H9 (cell line): ENCODE measurements at regions not wholly inside any gene's neighbourhood (a gene's known extent, or its start where the extent isn't known, plus 50 kb on each side); places are given as distances from the start of the nearest gene placed in this dataset.

Experiments
- DNase-seq: peaks from one replicate; pipeline ENCODE4 v3.0.0-alpha.2; 2017
- H2AFZ ChIP-seq: one replicate; pipeline ENCODE4 v1.6.1; 2013; ENCODE audit warnings: mild to moderate bottlenecking, low read length, control low read depth, moderate library complexity
- H2AK5ac ChIP-seq: 2 replicates; pipeline ENCODE4 v1.6.1; 2013; ENCODE audit warnings: low read length, control low read depth, mixed read lengths; ENCODE audit not compliant: insufficient read length
- H2BK120ac ChIP-seq: one replicate; pipeline ENCODE4 v1.6.1; 2013; ENCODE audit warnings: low read depth, mild to moderate bottlenecking, low read length, control low read depth, inconsistent platforms; ENCODE audit not compliant: poor library complexity, severe bottlenecking
- H2BK12ac ChIP-seq: 2 replicates; pipeline ENCODE4 v1.6.1; 2013; ENCODE audit warnings: low read length, control low read depth, mixed read lengths, low read depth; ENCODE audit not compliant: insufficient read length
- H2BK15ac ChIP-seq: 2 replicates; pipeline ENCODE4 v1.6.1; 2013; ENCODE audit warnings: low read depth, low read length, control low read depth
- H2BK20ac ChIP-seq: one replicate; pipeline ENCODE4 v1.6.1; 2013; ENCODE audit warnings: low read depth, mild to moderate bottlenecking, low read length, control low read depth, inconsistent platforms; ENCODE audit not compliant: poor library complexity, severe bottlenecking
- H2BK5ac ChIP-seq: 2 replicates; pipeline ENCODE4 v1.6.1; 2013; ENCODE audit warnings: low read length, control low read depth, mixed read lengths; ENCODE audit not compliant: insufficient read length
- H3K14ac ChIP-seq: 2 replicates; pipeline ENCODE4 v1.6.1; 2013; ENCODE audit warnings: low read length, control low read depth; ENCODE audit not compliant: insufficient read depth
- H3K18ac ChIP-seq: 2 replicates; pipeline ENCODE4 v1.6.1; 2013; ENCODE audit warnings: low read depth, mild to moderate bottlenecking, mixed read lengths, low read length, control low read depth; ENCODE audit not compliant: insufficient read length
- H3K23ac ChIP-seq: 2 replicates; pipeline ENCODE4 v1.6.1; 2013; ENCODE audit warnings: low read length, control low read depth, mixed read lengths, low read depth; ENCODE audit not compliant: insufficient read length
- H3K23me2 ChIP-seq: 2 replicates; pipeline ENCODE4 v1.6.1; 2013; ENCODE audit warnings: low read depth, mild to moderate bottlenecking, mixed read lengths, low read length, control low read depth; ENCODE audit not compliant: insufficient read length, poor library complexity, severe bottlenecking
- H3K27ac ChIP-seq: 2 replicates; pipeline ENCODE4 v1.5.1; 2013; ENCODE audit warnings: low read length, control low read depth, mixed read lengths, low read depth; ENCODE audit not compliant: insufficient read length
- H3K27me3 ChIP-seq: 2 replicates; pipeline ENCODE4 v1.6.1; 2013; ENCODE audit warnings: low read length, control low read depth, inconsistent platforms; ENCODE audit not compliant: insufficient read depth
- H3K4ac ChIP-seq: 2 replicates; pipeline ENCODE4 v1.6.1; 2013; ENCODE audit warnings: low read depth, mild to moderate bottlenecking, control low read depth, inconsistent platforms, low read length, moderate library complexity
- H3K4me1 ChIP-seq: 2 replicates; pipeline ENCODE4 v1.6.1; 2013; ENCODE audit warnings: low read length, control low read depth, inconsistent platforms; ENCODE audit not compliant: insufficient read depth
- H3K4me2 ChIP-seq: 2 replicates; pipeline ENCODE4 v1.6.1; 2013; ENCODE audit warnings: low read length, control low read depth, mixed read lengths; ENCODE audit not compliant: insufficient read length, insufficient read depth
- H3K56ac ChIP-seq: 2 replicates; pipeline ENCODE4 v1.6.1; 2013; ENCODE audit warnings: low read depth, mild to moderate bottlenecking, mixed read lengths, low read length, control low read depth; ENCODE audit not compliant: insufficient read length
- H3K79me1 ChIP-seq: 2 replicates; pipeline ENCODE4 v1.6.1; 2013; ENCODE audit warnings: low read depth, mild to moderate bottlenecking, moderate library complexity, low read length, control low read depth, inconsistent platforms; ENCODE audit not compliant: insufficient read depth, poor library complexity, severe bottlenecking
- H3K79me2 ChIP-seq: 2 replicates; pipeline ENCODE4 v1.6.1; 2013; ENCODE audit warnings: low read length, control low read depth, inconsistent platforms; ENCODE audit not compliant: insufficient read depth
- H3K9ac ChIP-seq: 2 replicates; pipeline ENCODE4 v1.6.1; 2013; ENCODE audit warnings: low read length, control low read depth, mixed read lengths; ENCODE audit not compliant: insufficient read length; ENCODE audit errors: extremely low read depth
- H3K9me3 ChIP-seq: one replicate; pipeline ENCODE4 v1.6.1; 2013; ENCODE audit warnings: low read depth, low read length, inconsistent platforms; ENCODE audit not compliant: control insufficient read depth
- H3T11ph ChIP-seq: one replicate; pipeline ENCODE4 v1.6.1; 2013; ENCODE audit warnings: mild to moderate bottlenecking, low read length, control low read depth, inconsistent platforms
- H4K20me1 ChIP-seq: one replicate; pipeline ENCODE4 v1.6.1; 2013; ENCODE audit not compliant: control insufficient read depth, insufficient read length, insufficient read depth
- H4K5ac ChIP-seq: 2 replicates; pipeline ENCODE4 v1.6.1; 2013; ENCODE audit warnings: low read depth, mild to moderate bottlenecking, mixed read lengths, low read length, control low read depth; ENCODE audit not compliant: insufficient read length
- H4K8ac ChIP-seq: replicated peaks from 2 replicates; pipeline ENCODE4 v1.6.1; 2013; ENCODE audit warnings: low read length, control low read depth, mixed read lengths, low read depth; ENCODE audit not compliant: insufficient read length
- H4K91ac ChIP-seq: 2 replicates; pipeline ENCODE4 v1.6.1; 2013; ENCODE audit warnings: low read depth, mild to moderate bottlenecking, moderate library complexity, mixed read lengths, low read length, control low read depth; ENCODE audit not compliant: insufficient read length
- H3K27ac Mint-ChIP-seq, 3 experiments: 2 replicates in 2 of 3; 3 replicates in 1 of 3; pipeline ENCODE4 v1.8.0; 2020 to 2021; ENCODE audit warnings: mixed read lengths in 3 of 3, mild to moderate bottlenecking in 1 of 3, moderate library complexity in 1 of 3
- H3K27me3 Mint-ChIP-seq: 2 replicates; pipeline ENCODE4 v1.8.0; 2021; ENCODE audit warnings: low read depth, mild to moderate bottlenecking, moderate library complexity, mixed read lengths
- H3K36me3 Mint-ChIP-seq, 3 experiments: 2 replicates in 2 of 3; 3 replicates in 1 of 3; pipeline ENCODE4 v1.8.0; 2020 to 2021; ENCODE audit warnings: low read depth in 3 of 3, mixed read lengths in 3 of 3; ENCODE audit not compliant: insufficient read depth in 1 of 3
- H3K4me1 Mint-ChIP-seq, 2 experiments: 2 replicates each; pipeline ENCODE4 v1.8.0; 2020; ENCODE audit warnings: mixed read lengths in 2 of 2
- H3K4me3 Mint-ChIP-seq, 2 experiments: 2 replicates in 1 of 2; 3 replicates in 1 of 2; pipeline ENCODE4 v1.8.0; 2020 to 2021; ENCODE audit warnings: mild to moderate bottlenecking in 2 of 2, mixed read lengths in 2 of 2, moderate library complexity in 1 of 2
- H3K9me3 Mint-ChIP-seq, 2 experiments: 2 replicates in 1 of 2; 3 replicates in 1 of 2; pipeline ENCODE4 v1.8.0; 2020; ENCODE audit warnings: mild to moderate bottlenecking in 2 of 2, mixed read lengths in 2 of 2, moderate library complexity in 1 of 2
- WGBS: extraction: QIAGEN DNeasy Blood & Tissue Kit; methylation state at CpG from one replicate; pipeline ENCODE4 v1.1.7; 2013; ENCODE audit warnings: missing lambda C conversion rate, low lambda C conversion rate, mixed read lengths; ENCODE audit not compliant: insufficient read length; ENCODE audit errors: extremely low coverage; 5-methylcytosine and 5-hydroxymethylcytosine counted together
- TF ChIP-seq, protein P1 (sequence below): fragments of 200-600 bp; sonication (generic); conservative IDR thresholded peaks from 3 replicates; pipeline ENCODE4 v1.8.0; 2021; ENCODE audit warnings: antibody characterized with exemption, mild to moderate bottlenecking

DNA sequence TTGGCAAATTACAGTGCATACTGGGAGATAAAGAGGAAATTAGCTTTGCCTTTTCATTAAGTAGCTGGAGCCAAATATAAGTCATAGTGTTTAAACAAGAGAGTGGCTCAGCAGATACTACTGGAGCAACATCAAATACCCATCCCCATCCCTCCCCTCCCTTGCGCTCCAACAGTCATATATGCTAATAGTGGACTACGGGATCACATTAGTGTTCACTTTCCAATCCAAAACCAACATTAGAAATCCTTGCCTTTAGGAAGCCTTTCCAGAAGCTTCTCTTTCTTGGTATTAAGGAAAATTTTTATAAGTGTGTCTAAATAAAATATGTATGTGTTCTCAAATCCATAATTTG lies 1669.3 kb downstream of the SUCLG1 start:
- Histone ChIP-seq H2BK20ac (no peak overlapping the region), H3K4ac (no peak overlapping the region), H2BK5ac (no peak overlapping the region), H2BK12ac (no peak overlapping the region), H3K27me3 (no peaks in the 10 kb centered on the region), H3K9ac (no peak overlapping the region), H3K9me3 (no peaks in the 10 kb centered on the region), H3K14ac (no peak overlapping the region), H2BK15ac (no peak overlapping the region), H3T11ph (no peak overlapping the region), H2BK120ac (no peak overlapping the region), H3K79me1 (no peaks in the 10 kb centered on the region), H3K4me2 (no peak overlapping the region), H3K27ac (no peak overlapping the region), H2AK5ac (no peak overlapping the region), H4K91ac (no peak overlapping the region), H3K56ac (no peak overlapping the region), H4K5ac (no peak overlapping the region), H3K18ac (no peak overlapping the region), H3K23ac (no peak overlapping the region), H3K79me2 (no peaks in the 10 kb centered on the region), H2AFZ (no peak overlapping the region), H4K8ac (no peak overlapping the region), H4K20me1 (no peaks in the 10 kb centered on the region), H3K23me2 (no peaks in the 10 kb centered on the region), H3K4me1 (no peaks in the 10 kb centered on the region)
- WGBS = no CpG with 5 or more reads among the region's 2 CpGs
- H3K27ac Mint-ChIP-seq = no peak overlapping the region
- no peak overlapping the region for H3K4me3 Mint-ChIP-seq
- no peaks in the 10 kb centered on the region for H3K36me3 Mint-ChIP-seq
- no peaks in the 10 kb centered on the region for H3K9me3 Mint-ChIP-seq
- no peaks in the 10 kb centered on the region for H3K27me3 Mint-ChIP-seq
- no peak for DNase-seq
- H3K4me1 Mint-ChIP-seq = no peaks in the 10 kb centered on the region
- TF ChIP-seq, protein P1, sequence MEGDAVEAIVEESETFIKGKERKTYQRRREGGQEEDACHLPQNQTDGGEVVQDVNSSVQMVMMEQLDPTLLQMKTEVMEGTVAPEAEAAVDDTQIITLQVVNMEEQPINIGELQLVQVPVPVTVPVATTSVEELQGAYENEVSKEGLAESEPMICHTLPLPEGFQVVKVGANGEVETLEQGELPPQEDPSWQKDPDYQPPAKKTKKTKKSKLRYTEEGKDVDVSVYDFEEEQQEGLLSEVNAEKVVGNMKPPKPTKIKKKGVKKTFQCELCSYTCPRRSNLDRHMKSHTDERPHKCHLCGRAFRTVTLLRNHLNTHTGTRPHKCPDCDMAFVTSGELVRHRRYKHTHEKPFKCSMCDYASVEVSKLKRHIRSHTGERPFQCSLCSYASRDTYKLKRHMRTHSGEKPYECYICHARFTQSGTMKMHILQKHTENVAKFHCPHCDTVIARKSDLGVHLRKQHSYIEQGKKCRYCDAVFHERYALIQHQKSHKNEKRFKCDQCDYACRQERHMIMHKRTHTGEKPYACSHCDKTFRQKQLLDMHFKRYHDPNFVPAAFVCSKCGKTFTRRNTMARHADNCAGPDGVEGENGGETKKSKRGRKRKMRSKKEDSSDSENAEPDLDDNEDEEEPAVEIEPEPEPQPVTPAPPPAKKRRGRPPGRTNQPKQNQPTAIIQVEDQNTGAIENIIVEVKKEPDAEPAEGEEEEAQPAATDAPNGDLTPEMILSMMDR = no peak
